IMR-90 (cell line): ENCODE measurements at regions not wholly inside any gene's neighbourhood (a gene's known extent, or its start where the extent isn't known, plus 50 kb on each side); places are given as distances from the start of the nearest gene placed in this dataset.

Experiments
- ATAC-seq: fragments of 200-7000 bp; cut with Tn5 transposase; 2 replicates; pipeline ENCODE4 v1.9.1; 2020; ENCODE audit warnings: low read depth, mild to moderate bottlenecking, moderate library complexity
- BruUV-seq: library from RNA; stranded (reverse); fragments of 400-500 nt; replicated peaks from 2 replicates; lab custom pipeline; 2021; lab: Mats Ljungman, UMichigan
- CTCF ChIA-PET: fragments of 300-600 bp; formaldehyde crosslinking; extraction: SDS; loops from one replicate; lab custom pipeline; 2021; ENCODE audit warnings: antibody characterized with exemption; lab: Yijun Ruan, JAX
- POLR2A ChIA-PET: fragments of 300-600 bp; sonication (Branson Sonifier 250); formaldehyde crosslinking; loops from one replicate; lab custom pipeline; 2022; ENCODE audit warnings: antibody characterized with exemption; ENCODE audit not compliant: unreplicated experiment; lab: Charles Lee
- DNase-seq: peaks from one replicate; pipeline ENCODE4 v3.0.0; 2013
- H2AFZ ChIP-seq: replicated peaks from 2 replicates; pipeline ENCODE3; 2013; ENCODE audit warnings: low read length, mild to moderate bottlenecking; ENCODE audit not compliant: poor library complexity
- H2AK5ac ChIP-seq: 2 replicates; pipeline ENCODE4 v1.6.1; 2013; ENCODE audit warnings: low read depth, low read length, inconsistent platforms
- H2AK9ac ChIP-seq: replicated peaks from 2 replicates; pipeline ENCODE3; 2013; ENCODE audit warnings: mild to moderate bottlenecking, low read depth, low read length, moderate library complexity; ENCODE audit not compliant: poor library complexity
- H2BK120ac ChIP-seq: 2 replicates; pipeline ENCODE4 v1.6.1; 2013; ENCODE audit warnings: low read depth, low read length, inconsistent platforms
- H2BK15ac ChIP-seq: 3 replicates; pipeline ENCODE4 v1.6.1; 2013; ENCODE audit warnings: low read depth, low read length, inconsistent platforms
- H2BK20ac ChIP-seq: 2 replicates; pipeline ENCODE4 v1.6.1; 2013; ENCODE audit warnings: low read depth, mild to moderate bottlenecking, inconsistent platforms, low read length, moderate library complexity
- H2BK5ac ChIP-seq: 2 replicates; pipeline ENCODE4 v1.6.1; 2013; ENCODE audit warnings: mild to moderate bottlenecking, low read depth, low read length, inconsistent platforms; ENCODE audit not compliant: poor library complexity, severe bottlenecking
- H3K14ac ChIP-seq: replicated peaks from 2 replicates; pipeline ENCODE4 v1.6.1; 2013; ENCODE audit warnings: low read depth, low read length, inconsistent platforms
- H3K18ac ChIP-seq: 2 replicates; pipeline ENCODE4 v1.6.1; 2013; ENCODE audit warnings: low read depth, low read length, control low read depth
- H3K23ac ChIP-seq: 2 replicates; pipeline ENCODE4 v1.6.1; 2013; ENCODE audit warnings: low read depth, low read length, inconsistent platforms
- H3K27ac ChIP-seq: 2 replicates; pipeline ENCODE4 v1.5.1; 2013; ENCODE audit warnings: mild to moderate bottlenecking, control low read depth, low read length; ENCODE audit not compliant: insufficient read depth
- H3K27me3 ChIP-seq: 2 replicates; pipeline ENCODE4 v1.6.1; 2013; ENCODE audit warnings: low read length; ENCODE audit not compliant: control insufficient read depth, insufficient read depth
- H3K36me3 ChIP-seq: 2 replicates; pipeline ENCODE4 v1.6.1; 2013; ENCODE audit warnings: low read length, mixed read lengths; ENCODE audit not compliant: control insufficient read depth, insufficient read depth
- H3K4ac ChIP-seq: 2 replicates; pipeline ENCODE4 v1.6.1; 2013; ENCODE audit warnings: low read depth, low read length, inconsistent platforms
- H3K4me1 ChIP-seq: 2 replicates; pipeline ENCODE4 v1.6.1; 2013; ENCODE audit warnings: low read length, mixed read lengths; ENCODE audit not compliant: control insufficient read depth, insufficient read depth
- H3K4me2 ChIP-seq: 2 replicates; pipeline ENCODE4 v1.6.1; 2013; ENCODE audit warnings: low read depth, mild to moderate bottlenecking, control low read depth, low read length, moderate library complexity
- H3K4me3 ChIP-seq: 2 replicates; pipeline ENCODE4 v1.5.1; 2013; ENCODE audit warnings: low read depth, mild to moderate bottlenecking, control low read depth, low read length, moderate library complexity; ENCODE audit not compliant: insufficient read depth
- H3K56ac ChIP-seq: 2 replicates; pipeline ENCODE4 v1.6.1; 2013; ENCODE audit warnings: low read length, inconsistent platforms; ENCODE audit not compliant: insufficient read depth; ENCODE audit errors: extremely low read depth
- H3K79me1 ChIP-seq, 2 experiments: 2 replicates each; pipeline ENCODE4 v1.6.1; 2013; ENCODE audit warnings: low read length in 2 of 2, inconsistent platforms in 1 of 2, low read depth in 1 of 2
- H3K9ac ChIP-seq: 2 replicates; pipeline ENCODE4 v1.6.1; 2013; ENCODE audit warnings: low read depth, low read length, control low read depth
- H3K9me1 ChIP-seq: 2 replicates; pipeline ENCODE4 v1.6.1; 2013; ENCODE audit warnings: low read length, inconsistent platforms; ENCODE audit not compliant: insufficient read depth
- H3K9me3 ChIP-seq: 2 replicates; pipeline ENCODE4 v1.6.1; 2013; ENCODE audit warnings: low read length; ENCODE audit not compliant: control insufficient read depth, insufficient read depth
- H4K20me1 ChIP-seq: 2 replicates; pipeline ENCODE4 v1.6.1; 2013; ENCODE audit warnings: low read length, inconsistent platforms; ENCODE audit not compliant: insufficient read depth
- H4K5ac ChIP-seq: 2 replicates; pipeline ENCODE4 v1.6.1; 2013; ENCODE audit warnings: mild to moderate bottlenecking, low read depth, low read length, control low read depth
- H4K8ac ChIP-seq, 2 experiments: 2 replicates each; pipeline ENCODE4 v1.6.1; 2013; ENCODE audit warnings: low read depth in 2 of 2, low read length in 2 of 2, control low read depth in 1 of 2, inconsistent platforms in 1 of 2
- H4K91ac ChIP-seq: 2 replicates; pipeline ENCODE4 v1.6.1; 2013; ENCODE audit warnings: low read depth, low read length, inconsistent platforms; ENCODE audit not compliant: insufficient read depth
- BHLHE40 ChIP-seq: fragments of 150-350 bp; IDR thresholded peaks from 2 replicates; pipeline ENCODE4 v1.6.1; 2016; ENCODE audit warnings: mild to moderate bottlenecking, low read depth, low read length
- CEBPB ChIP-seq: IDR thresholded peaks from 2 replicates; pipeline ENCODE4 v1.6.1; 2012; ENCODE audit warnings: low read depth, low read length, improper control_type of control experiment
- CHD1 ChIP-seq: IDR thresholded peaks from 2 replicates; pipeline ENCODE4 v1.6.1; 2012; ENCODE audit warnings: low read depth, low read length, improper control_type of control experiment
- CTCF ChIP-seq: conservative IDR thresholded peaks from 2 replicates; pipeline ENCODE4 v1.5.1; 2012; ENCODE audit warnings: mild to moderate bottlenecking, low read depth, low read length, improper control_type of control experiment
- ELK1 ChIP-seq: fragments of 150-350 bp; IDR thresholded peaks from 2 replicates; pipeline ENCODE4 v1.6.1; 2016; ENCODE audit warnings: low read depth, mild to moderate bottlenecking, low read length, moderate library complexity, borderline replicate concordance
- FOS ChIP-seq: fragments of 150-350 bp; IDR thresholded peaks from 2 replicates; pipeline ENCODE4 v1.6.1; 2016; ENCODE audit warnings: low read depth, low read length
- MAFK ChIP-seq: IDR thresholded peaks from 2 replicates; pipeline ENCODE4 v1.6.1; 2012; ENCODE audit warnings: low read depth, low read length, improper control_type of control experiment
- MAZ ChIP-seq: IDR thresholded peaks from 2 replicates; pipeline ENCODE4 v1.6.1; 2012; ENCODE audit warnings: low read depth, mild to moderate bottlenecking, low read length, improper control_type of control experiment, moderate library complexity, borderline replicate concordance
- MXI1 ChIP-seq: IDR thresholded peaks from 2 replicates; pipeline ENCODE4 v1.6.1; 2012; ENCODE audit warnings: low read depth, mild to moderate bottlenecking, low read length, moderate library complexity, borderline replicate concordance
- NFE2L2 ChIP-seq: fragments of 150-350 bp; IDR thresholded peaks from 2 replicates; pipeline ENCODE4 v1.6.1; 2016; ENCODE audit warnings: low read depth, mild to moderate bottlenecking, low read length
- POLR2A ChIP-seq: IDR thresholded peaks from 2 replicates; pipeline ENCODE4 v1.6.1; 2012; ENCODE audit warnings: mild to moderate bottlenecking, low read depth, low read length
- RAD21 ChIP-seq: IDR thresholded peaks from 2 replicates; pipeline ENCODE4 v1.6.1; 2012; ENCODE audit warnings: low read length, improper control_type of control experiment
- RCOR1 ChIP-seq: IDR thresholded peaks from 2 replicates; pipeline ENCODE4 v1.6.1; 2012; ENCODE audit warnings: mild to moderate bottlenecking, low read length, improper control_type of control experiment; ENCODE audit not compliant: insufficient replicate concordance
- RFX5 ChIP-seq: IDR thresholded peaks from 2 replicates; pipeline ENCODE4 v1.8.0; 2012; ENCODE audit warnings: low read depth, mild to moderate bottlenecking, low read length, moderate library complexity
- SMC3 ChIP-seq: fragments of 150-350 bp; IDR thresholded peaks from 2 replicates; pipeline ENCODE4 v1.6.1; 2016; ENCODE audit warnings: low read depth, mild to moderate bottlenecking, antibody characterized with exemption, low read length, moderate library complexity
- dilution Hi-C: fragments of 300-500 bp; cut with HindIII; formaldehyde crosslinking; loops from one replicate; pipeline ENCODE4 v1.14.3; 2018; ENCODE audit warnings: low sequenced_read_pairs; ENCODE audit not compliant: unreplicated experiment
- in situ Hi-C: fragments of 300-500 bp; cut with MboI; formaldehyde crosslinking; loops from 3 replicates; pipeline ENCODE4 v1.14.3; 2019; ENCODE audit warnings: low sequenced_read_pairs, inconsistent platforms, mixed read lengths
- intact Hi-C: fragments of 100-400 bp; cut with micrococcal nuclease; formaldehyde crosslinking; loops from 2 replicates; pipeline ENCODE4 v1.10.0; 2022
- TF ChIP-seq, protein P1 (sequence below): fragments of 150-350 bp; IDR thresholded peaks from 2 replicates; pipeline ENCODE4 v1.6.1; 2017; ENCODE audit warnings: mild to moderate bottlenecking, antibody characterized with exemption, low read length, low read depth

DNA sequence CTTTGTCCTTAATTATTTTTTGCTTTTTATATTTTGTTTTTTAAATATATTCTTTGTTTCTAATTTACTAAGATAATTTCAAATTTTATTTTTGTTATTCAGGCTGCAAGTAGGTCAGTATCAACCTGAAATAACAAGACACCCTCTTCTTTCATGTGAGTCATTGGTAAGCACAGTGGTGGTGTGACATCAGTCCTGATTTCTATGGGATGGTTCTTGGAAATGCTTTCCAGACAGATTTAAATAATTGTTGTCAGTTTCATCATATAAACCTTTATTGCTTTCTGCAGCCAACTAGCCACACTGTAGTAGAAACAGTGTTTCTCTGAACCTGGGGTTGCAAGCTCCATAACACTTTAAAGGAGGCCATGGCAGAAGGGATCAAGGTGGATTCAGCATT is 157.5 kb upstream of the C21orf91 start:
- H2BK20ac ChIP-seq: no peak overlapping the region
- no peak overlapping the region for H2AK5ac ChIP-seq
- H2AK9ac ChIP-seq: no peak overlapping the region
- no peak overlapping the region for H3K23ac ChIP-seq
- ChIA-PET POLR2A (no interaction called here), CTCF (interaction anchor here (0.5 to 0.6 kb wide), 2 partner anchors 319 to 433 kb away, joined by 3 to 6 read pairs; no protein-coding TSS in a partner anchor)
- H3K79me1 ChIP-seq: no peaks in the 10 kb centered on the region
- peaks cover 2% of the 10 kb centered on the region; the same call in 1 of the 2 replicates for H3K9me3 ChIP-seq
- H3K56ac ChIP-seq: no peak overlapping the region
- no peaks in the 10 kb centered on the region for H3K9me1 ChIP-seq
- no peaks in the 10 kb centered on the region for H3K36me3 ChIP-seq
- in situ Hi-C loops: no loop called here
- H3K9ac ChIP-seq: no peak overlapping the region
- H3K4me2 ChIP-seq: no peak overlapping the region
- no peaks in the 10 kb centered on the region for H3K27me3 ChIP-seq
- no peak overlapping the region for H2BK5ac ChIP-seq
- ATAC-seq (no peak), DNase-seq (no peak)
- no peak overlapping the region for H4K8ac ChIP-seq
- no peak for TF ChIP-seq MAFK
- TF ChIP-seq NFE2L2: no peak
- no peak for TF ChIP-seq RAD21
- no peak for TF ChIP-seq MAZ
- TF ChIP-seq RCOR1: no peak
- no peak for TF ChIP-seq CHD1
- TF ChIP-seq POLR2A: no peak
- TF ChIP-seq CEBPB: no peak
- no peak for TF ChIP-seq RFX5
- TF ChIP-seq MXI1: no peak
- no peak for TF ChIP-seq FOS
- TF ChIP-seq CTCF: no peak
- TF ChIP-seq, protein P1, sequence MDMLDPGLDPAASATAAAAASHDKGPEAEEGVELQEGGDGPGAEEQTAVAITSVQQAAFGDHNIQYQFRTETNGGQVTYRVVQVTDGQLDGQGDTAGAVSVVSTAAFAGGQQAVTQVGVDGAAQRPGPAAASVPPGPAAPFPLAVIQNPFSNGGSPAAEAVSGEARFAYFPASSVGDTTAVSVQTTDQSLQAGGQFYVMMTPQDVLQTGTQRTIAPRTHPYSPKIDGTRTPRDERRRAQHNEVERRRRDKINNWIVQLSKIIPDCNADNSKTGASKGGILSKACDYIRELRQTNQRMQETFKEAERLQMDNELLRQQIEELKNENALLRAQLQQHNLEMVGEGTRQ: no peak
- no peak for TF ChIP-seq SMC3
- TF ChIP-seq ELK1: no peak
- TF ChIP-seq BHLHE40: no peak
- BruUV-seq: no TSS peak
- dilution Hi-C loops: no loop called here
- H2BK120ac ChIP-seq: no peak overlapping the region
- H2AFZ ChIP-seq: no peak overlapping the region
- no peak overlapping the region for H3K14ac ChIP-seq
- no peak overlapping the region for H2BK15ac ChIP-seq
- H3K27ac ChIP-seq: no peak overlapping the region
- intact Hi-C loops: no loop called here
- no peak overlapping the region for H4K5ac ChIP-seq
- no peak overlapping the region for H3K4ac ChIP-seq
- no peak overlapping the region for H4K91ac ChIP-seq
- H3K4me1 ChIP-seq: no peaks in the 10 kb centered on the region
- no peak overlapping the region for H3K18ac ChIP-seq
- no peaks in the 10 kb centered on the region for H4K20me1 ChIP-seq
- H3K4me3 ChIP-seq: no peak overlapping the region
